Left colon (tissue), 2 donors: ENCODE measurements at regions not wholly inside any gene's neighbourhood (a gene's known extent, or its start where the extent isn't known, plus 50 kb on each side); places are given as distances from the start of the nearest gene placed in this dataset.
"Not testable (repeated sequence)": the region's sequence is repeated elsewhere in the genome, so short reads cannot be mapped to it uniquely, and the experiment has no call there.

Experiments
- ATAC-seq: fragments of 200-7000 bp; cut with Tn5 transposase; one replicate; pipeline ENCODE4 v1.9.1; 2020; ENCODE audit warnings: mild to moderate bottlenecking, moderate library complexity
- DNase-seq, 2 donors: peaks; one replicate each; pipeline ENCODE4 v3.0.0-alpha.2; 2020
- intact Hi-C, 2 donors: fragments of 100-400 bp; cut with DNase I in 1 of 2; cut with micrococcal nuclease in 1 of 2; formaldehyde crosslinking; loops; one replicate each; pipeline versions ENCODE4 v1.11.2 to v1.14.0; 2022; cut with DNase I, micrococcal nuclease
- donor health status: DM: no; HTN: no; CAD: no.
- donor health status: DM: yes; HTN: yes; CAD: no.

DNA sequence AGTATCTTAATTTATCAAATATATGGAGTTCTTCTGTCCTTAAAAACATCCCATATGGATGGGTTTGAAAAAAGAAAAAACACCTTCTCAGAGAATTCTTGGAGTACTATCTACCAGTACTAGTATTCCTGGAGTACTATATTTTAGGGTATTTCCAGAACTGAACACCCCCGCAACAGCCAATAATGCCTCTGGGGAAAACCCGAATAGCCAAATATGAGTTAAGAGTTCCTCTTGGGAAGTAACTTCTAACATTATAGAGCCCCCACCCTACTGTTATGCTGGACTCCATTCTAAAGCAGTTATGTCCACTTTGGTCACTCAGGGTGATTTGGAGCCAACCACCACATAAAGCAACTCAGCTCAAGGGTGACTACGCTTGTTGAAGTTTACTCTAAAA is 115.0 kb upstream of the RASGEF1B start:
- intact Hi-C loops, result no loop called here
- DNase-seq, result no peak
- ATAC-seq, result no peak

DNA sequence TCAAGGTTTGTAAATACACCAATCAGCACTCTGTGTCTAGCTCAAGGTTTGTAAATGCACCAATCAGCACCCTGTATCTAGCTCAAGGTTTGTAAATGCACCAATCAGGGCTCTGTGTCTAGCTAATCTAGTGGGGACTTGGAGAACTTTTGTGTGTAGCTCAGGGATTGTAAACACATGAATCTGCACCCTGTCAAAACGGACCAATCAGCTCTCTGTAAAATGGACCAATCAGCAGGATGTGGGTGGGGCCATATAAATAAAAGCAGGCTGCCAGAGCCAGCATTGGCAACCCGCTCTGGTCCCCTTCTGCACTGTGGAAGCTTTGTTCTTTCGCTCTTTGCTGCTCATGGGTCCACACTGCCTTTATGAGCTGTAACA is 109.3 kb upstream of the RASGEF1B start:
- intact Hi-C loops, ATAC-seq, DNase-seq: not testable (repeated sequence)

DNA sequence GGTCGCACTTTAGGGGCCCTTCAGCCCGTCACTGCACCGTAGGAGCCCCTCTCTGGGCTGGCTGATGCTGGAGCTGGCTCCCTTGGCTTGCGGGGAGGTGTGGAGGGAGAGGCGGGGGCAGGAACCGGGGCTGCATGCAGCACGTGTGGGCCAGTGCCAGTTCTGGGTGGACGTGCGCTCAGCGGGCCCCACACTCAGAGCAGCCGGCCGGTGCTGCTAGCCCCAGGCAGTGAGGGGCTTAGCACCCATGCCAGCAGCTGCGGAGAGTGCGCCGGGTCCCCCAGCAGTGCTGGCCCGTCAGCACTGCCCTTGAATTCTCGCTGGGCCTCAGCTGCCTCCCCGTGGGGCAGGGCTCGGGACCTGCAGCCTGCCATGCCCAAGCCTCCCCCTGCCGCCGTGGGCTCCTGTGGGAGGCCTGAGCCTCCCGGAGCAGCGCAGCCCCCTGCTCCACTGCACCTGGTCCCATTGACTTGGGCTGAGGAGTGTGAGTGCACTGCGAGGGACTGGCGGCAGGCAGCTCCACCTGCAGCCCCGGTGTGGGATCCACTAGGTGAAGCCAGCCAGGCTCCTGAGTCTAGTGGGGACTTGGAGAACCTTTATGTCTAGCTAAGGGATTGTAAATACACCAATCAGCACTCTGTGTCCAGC is 108.8 kb upstream of the RASGEF1B start:
- no peak for ATAC-seq
- no peak for DNase-seq
- intact Hi-C loops, result no loop called here

DNA sequence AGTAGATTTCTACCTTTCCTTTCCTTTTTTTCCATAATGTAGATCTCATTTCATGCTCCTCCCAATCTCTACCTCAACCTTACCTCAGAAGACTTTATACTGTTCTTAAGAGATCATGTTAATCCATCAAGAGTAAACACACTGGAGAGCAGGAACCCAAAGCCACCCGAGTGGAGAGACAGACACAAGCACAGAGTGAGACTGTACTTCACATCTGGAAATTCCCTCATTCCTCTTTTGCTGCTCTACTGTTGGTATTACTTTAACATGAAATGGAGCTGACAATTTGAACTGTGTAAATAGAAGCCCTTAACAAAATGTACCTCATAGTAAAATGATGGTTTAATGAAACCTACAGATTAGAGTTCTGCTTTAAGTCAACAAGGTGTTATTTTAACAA is 105.7 kb upstream of the RASGEF1B start:
- intact Hi-C loops, result no loop called here
- DNase-seq (no peak), ATAC-seq (no peak)

DNA sequence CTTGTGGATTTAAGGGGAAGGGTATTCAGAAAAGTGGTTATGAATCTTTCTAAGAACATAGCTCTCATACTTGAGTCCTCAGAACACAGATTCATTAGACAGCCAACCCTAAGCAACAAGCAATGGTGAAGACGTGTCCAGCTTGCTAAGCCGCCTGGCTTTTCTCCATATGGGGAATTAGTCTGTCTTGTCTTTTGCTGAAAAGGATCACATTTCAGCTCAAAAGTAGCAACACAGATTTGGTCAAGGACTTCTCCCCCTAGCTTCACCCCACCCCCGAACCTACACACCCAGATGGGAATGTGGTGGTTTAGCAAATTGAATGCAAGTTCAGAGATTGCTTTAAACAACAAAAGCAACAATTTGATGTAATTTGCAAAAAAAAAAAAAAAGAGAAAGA is 103.3 kb upstream of the RASGEF1B start:
- no peak for ATAC-seq
- DNase-seq, result no peak
- intact Hi-C loops, result no loop called here

DNA sequence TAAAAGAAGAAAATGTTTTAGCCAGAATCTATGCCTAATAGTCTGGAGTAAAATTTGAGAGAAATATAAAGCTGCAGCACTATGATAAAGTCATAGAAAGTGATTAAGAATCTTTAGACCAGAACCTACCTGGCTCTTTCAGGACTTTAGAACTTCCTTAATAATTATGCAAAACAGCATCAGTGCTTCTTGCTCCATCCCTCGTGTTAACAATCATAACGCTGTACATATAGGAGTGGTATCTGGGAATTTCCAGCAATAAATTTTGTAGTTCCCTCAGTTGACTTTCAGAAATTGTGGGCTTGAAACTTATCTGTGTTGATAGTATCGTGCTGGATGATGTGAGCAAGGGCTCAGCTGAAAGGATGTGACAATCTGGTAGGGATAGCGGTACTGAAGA is 102.1 kb upstream of the RASGEF1B start:
- intact Hi-C loops, result no loop called here
- DNase-seq (no peak), ATAC-seq (peak; percentile 94)

DNA sequence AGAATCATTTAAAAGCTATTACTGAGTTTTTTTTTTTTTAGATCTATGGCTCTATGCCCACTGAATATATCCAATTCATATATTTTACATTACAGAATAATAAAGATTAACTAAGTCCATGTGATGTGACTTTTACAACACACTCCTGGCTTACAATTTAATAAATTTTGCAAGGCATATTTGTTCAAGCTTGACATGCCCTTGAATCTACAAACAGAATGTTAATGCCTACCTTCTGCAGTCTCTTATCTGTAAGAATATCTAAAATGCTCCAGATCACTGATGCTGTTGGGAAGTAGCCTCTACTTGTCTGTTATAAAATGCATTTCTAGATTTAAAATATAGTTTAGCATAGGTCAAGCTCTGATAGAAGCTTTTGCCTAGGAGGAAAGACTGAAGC is 100.7 kb upstream of the RASGEF1B start:
- intact Hi-C loops, result no loop called here
- ATAC-seq (peak; percentile 37), DNase-seq (no peak)

DNA sequence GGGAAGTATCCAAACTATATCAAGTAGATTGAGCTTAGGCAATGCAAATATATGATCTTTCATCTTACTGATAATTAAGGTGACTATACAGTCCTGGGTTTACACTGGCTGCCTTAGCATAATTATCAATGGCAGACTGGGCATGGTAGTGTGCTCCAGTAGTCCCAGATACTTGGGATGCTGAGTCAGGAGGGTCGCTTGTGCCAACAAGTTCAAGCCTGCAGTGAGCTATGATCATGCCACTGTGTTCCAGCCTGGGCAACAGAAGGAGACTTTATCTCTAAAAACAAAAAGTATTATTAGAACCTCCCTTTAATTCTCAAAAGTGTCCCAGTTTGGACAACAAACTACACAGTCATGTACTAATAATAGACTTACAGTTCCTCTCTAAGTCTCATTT is 99.4 kb upstream of the RASGEF1B start:
- intact Hi-C loops, result no loop called here
- no peak for DNase-seq
- no peak for ATAC-seq

DNA sequence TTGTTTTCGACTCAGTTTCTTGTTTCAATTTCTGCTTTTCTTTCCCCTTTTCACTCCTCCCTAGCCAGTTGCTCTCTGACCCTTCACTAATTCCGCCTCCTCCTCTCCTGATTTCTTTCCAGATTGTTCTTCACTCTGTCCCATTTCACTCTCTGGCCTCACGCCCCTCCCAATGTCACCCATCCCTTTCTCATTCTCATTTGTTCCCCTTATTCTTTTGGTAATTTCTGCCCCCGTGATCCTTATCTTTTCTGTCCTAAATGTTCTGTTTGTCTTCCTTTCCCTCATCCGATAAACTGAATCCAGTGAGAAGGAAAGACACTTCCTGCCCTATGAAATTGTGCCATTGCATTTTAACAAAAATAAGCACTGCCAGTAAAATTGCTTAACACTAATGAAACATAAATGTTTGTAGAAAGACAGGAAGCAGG is 94.5 kb upstream of the RASGEF1B start:
- no peak for DNase-seq
- intact Hi-C loops, result no loop called here
- ATAC-seq, result no peak

DNA sequence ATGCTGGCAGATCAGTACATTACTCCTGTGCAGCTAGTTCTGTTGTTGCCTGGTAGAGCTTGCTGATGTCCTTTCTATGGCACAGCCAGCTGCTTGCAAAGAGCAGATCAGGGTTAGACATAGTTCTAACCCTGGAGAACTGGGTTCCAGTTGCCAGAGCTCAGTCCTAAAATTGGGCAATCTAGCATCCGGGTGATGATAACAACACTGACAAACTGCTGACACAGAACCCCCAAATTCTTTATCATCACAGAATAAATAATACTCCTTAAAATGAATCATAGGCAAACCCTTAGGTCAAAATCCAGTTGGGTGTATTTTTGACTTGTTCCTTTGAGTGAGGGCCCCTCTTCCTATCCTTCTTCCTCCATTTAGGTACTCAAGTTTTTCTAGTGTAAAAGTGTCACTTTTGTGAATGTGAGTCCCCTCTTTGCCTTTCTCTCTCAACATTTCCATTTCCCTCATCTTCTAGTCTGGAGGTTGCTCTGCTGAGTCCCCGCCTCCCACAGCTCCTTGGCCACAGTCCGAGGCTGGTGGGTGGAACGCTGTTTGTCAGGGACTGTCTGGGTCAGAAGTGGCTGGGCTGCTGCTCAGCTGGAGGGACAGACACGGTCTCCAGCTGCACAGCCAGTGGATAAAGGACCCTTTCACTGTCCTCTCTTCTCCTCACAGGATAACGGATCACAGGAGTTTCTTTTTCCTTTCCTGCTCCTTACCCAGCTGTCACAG is 93.6 kb upstream of the RASGEF1B start:
- DNase-seq (peak; percentile 79), ATAC-seq (peak; percentile 96)
- intact Hi-C loops, result no loop called here

DNA sequence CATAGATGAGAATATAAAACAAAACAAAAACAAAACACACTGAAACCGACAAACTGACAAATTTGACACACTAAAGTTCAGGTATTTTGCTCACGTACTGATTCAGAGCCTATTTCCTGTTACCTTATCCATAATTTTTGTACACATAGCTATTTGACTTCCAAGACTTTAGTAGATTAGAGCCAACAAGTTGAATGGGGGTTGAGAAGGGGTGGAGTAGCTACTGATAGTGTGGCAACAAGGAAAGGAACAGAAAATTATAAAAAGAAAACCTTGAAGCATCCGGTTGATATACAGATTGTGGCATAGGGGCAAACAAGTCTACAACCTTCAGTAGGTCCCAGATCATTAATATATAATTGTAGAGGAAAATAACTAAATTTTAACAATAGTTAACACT is 92.3 kb upstream of the RASGEF1B start:
- intact Hi-C loops, result no loop called here
- DNase-seq (no peak), ATAC-seq (peak; percentile 74)

DNA sequence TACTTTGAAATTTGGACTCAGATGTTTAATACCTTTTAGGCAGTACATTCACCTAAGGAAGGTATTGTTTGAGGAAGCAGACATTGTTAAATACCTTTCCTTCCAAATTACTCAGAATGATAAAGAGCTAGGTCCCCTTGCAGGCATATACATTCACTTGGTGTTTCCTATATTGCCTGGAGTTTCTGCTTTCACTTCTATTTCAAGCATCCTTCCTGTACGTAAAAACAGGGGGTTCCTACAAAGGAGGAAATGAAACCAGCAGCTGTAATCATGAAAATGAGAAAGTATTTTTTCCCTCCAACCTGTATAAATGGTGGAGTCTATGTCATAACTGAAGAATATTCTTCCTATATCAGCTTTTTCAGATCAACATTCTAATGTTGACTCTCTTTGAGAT is 90.4 kb upstream of the RASGEF1B start:
- intact Hi-C loops, result no loop called here
- ATAC-seq, result no peak
- DNase-seq, result no peak

DNA sequence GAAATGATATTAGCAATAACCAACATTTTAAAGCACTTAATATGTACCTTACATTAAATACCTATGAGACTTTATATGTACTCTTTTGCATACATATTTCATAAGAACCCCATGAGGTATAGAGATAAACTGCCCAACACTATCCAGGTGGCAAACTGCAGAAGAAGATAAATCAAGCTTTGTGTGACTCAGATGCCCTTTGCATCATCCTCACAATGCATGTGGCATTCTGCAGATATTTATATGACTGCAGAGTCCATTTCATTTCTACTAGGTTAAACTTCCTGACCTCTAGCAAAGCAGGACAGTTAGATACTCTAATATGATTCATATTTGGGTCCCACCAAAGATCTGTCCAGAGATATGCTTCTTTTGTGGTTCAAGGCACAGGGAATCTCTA is 85.6 kb upstream of the RASGEF1B start:
- ATAC-seq (peak; percentile 46), DNase-seq (no peak)
- intact Hi-C loops, result no loop called here

DNA sequence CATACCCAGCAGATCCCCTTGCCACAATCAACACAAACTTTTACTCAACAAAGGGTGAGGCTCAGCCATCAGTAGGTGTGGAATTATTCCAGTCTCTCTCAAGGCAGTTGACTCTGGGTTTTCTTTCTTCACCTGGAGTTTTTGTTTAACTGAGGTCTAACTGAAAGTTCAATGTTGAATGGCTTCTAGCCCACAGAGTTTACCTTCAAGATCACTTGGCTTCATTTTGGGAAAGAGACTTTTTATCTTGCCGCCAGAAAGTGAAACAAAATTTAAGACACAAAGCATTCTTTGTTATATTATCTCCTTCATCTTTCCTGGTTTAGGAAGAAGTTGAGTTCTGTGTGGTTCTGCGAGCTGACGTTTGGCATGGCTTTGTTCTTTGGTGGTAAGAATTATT is 83.8 kb upstream of the RASGEF1B start:
- ATAC-seq (peak; percentile 69), DNase-seq (no peak)
- intact Hi-C loops, result no loop called here

DNA sequence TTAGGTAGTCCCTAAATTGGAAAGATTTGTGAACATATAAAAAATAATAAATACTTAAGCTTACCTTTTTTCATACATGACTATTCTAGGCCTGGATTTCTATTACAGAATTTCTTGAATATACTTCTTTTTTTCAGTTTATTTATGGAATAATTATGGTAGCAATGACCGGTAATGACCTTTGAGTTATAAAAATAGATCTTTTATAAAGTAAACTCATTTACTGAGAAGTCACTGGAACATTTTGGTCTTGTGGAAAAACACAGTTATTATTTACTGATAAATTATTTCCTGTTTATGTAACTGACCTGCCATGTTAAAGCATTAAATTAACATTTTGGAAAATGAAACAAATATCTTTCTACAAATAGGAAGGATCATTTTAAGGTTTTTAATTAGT is 80.4 kb upstream of the RASGEF1B start:
- intact Hi-C loops, result no loop called here
- DNase-seq (no peak), ATAC-seq (no peak)

DNA sequence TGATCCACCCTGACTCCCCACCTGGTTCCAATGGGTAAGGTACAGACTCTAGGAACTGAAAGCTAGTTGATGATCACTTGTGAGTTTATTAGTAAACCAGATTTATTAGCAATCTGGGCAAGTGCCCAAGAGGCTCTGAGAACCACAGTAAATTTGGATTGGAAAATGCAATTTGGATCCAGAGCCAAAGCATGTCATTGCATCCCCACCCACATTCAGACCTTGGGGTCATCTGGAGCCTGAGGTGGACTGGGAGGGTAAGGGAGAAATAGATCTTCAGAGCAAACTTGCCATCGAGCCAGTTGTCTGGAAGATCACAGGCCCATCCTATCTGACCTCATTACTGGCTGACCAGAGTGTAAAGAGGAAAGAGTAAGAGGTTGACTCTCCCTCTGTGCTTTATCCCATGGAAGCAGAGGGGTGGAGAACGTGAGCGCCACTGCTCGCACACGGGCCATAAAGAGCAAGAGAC is 78.7 kb upstream of the RASGEF1B start:
- DNase-seq, result no peak
- no peak for ATAC-seq

DNA sequence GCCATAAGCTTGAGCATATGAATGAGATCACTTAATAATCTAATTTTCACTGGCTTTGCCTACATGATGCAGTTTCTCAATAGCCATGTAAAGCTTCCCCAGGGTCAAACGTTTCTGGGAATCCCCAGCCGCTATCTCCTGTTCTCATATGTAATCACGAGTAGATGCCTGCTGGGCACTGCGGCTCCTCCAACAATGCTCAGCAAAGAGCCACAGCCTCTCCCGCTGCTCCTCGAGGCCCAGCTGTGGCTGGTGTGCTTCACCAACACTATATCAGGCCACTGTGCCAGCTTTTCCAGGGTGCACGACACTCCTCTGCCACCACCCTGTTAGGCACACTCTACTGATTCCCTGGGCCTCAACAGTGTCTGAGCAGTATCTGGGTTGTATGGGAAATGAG is 78.3 kb upstream of the RASGEF1B start:
- no peak for ATAC-seq
- DNase-seq, result no peak
- intact Hi-C loops, result no loop called here

More for the DNA sequence above, 78.7 kb upstream of the RASGEF1B start:
- intact Hi-C loops, result no loop called here

DNA sequence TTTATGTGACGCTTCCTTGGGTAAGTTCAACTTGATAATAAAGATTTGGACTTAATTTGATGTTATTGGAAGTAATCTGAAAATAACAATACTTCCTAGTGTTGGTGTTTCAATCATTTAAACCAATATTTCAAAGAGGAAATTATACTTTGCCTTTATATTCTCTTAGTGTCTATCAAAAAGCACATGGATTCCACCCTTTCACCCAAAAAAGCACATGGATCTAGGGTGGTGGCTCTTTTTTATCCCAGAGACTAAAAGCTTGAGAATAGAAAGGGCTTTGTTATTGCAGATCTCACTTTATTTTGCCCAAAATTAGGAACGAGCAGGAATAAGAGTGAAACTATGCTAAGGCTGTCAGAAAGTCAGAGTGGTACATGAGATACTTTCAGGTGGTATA is 75.1 kb upstream of the RASGEF1B start:
- intact Hi-C loops, result no loop called here
- ATAC-seq (no peak), DNase-seq (no peak)

DNA sequence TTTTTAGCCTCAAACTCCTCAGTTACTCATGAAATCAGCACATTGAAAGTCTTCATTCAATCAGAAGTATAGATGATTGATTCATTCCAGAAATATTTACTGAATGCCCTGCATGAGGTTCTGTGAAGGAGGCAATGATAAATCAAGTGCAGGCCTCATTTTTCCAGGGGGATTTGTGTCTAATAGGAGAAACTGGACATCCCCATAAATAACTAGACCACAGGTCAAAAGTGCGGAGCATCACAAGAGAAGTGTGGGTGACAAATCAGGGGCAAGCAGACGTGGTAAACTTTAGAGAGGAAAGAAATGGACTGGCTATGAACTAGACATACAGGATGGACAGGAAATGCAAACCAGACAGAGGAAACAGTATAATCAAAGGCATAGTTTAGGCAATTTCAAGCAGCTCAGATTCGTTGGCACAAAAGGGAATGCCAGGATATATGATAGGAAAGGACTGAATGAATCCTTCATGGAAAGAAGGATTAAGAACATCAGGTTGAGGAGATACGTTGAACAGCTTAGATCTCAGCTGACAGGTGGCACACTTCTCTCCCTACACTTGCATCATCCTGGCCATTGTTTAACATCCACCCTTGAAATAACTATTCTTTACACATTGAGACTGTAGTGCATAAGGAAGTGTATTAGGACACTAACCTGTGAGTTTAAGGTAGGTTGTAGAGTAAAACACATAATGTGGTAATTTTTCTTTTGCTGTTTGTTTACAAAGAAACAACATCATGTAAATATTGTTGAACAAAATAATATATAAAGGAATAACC is 69.6 kb upstream of the RASGEF1B start:
- DNase-seq (no peak), ATAC-seq (peak; percentile 66)
- intact Hi-C loops, result no loop called here
